H1 (cell line): ENCODE measurements at regions not wholly inside any gene's neighbourhood (a gene's known extent, or its start where the extent isn't known, plus 50 kb on each side); places are given as distances from the start of the nearest gene placed in this dataset.

ENCODE experiments used
- CTCF ChIA-PET: fragments of 300-600 bp; sonication (Branson Sonifier 250); formaldehyde crosslinking; loops from one replicate; lab custom pipeline; 2021; ENCODE audit not compliant: partially characterized antibody; lab: Charles Lee
- POLR2A ChIA-PET: fragments of 300-600 bp; sonication (Branson Sonifier 250); formaldehyde crosslinking; loops from one replicate; lab custom pipeline; 2021; ENCODE audit warnings: inconsistent platforms; ENCODE audit not compliant: partially characterized antibody; lab: Charles Lee
- DNase-seq, 2 experiments: peaks; one replicate each; pipeline versions ENCODE4 v3.0.0 to v3.0.0-alpha.2; 2010 to 2022; ENCODE audit warnings: low spot score in 2 of 2, low read depth in 1 of 2, mixed read lengths in 1 of 2
- FAIRE-seq: peaks from 2 replicates; lab custom pipeline; 2011; peaks lifted over from hg19 to GRCh38; lab: Jason Lieb, UNC
- H2AFZ ChIP-seq: 2 replicates; pipeline ENCODE4 v1.8.1; 2012; ENCODE audit warnings: low read length, inconsistent platforms
- H2AK5ac ChIP-seq: 2 replicates; pipeline ENCODE4 v1.6.1; 2013; ENCODE audit warnings: low read depth, low read length
- H2BK120ac ChIP-seq: replicated peaks from 2 replicates; pipeline ENCODE3; 2013; ENCODE audit warnings: low read depth, low read length, inconsistent platforms
- H2BK12ac ChIP-seq: 2 replicates; pipeline ENCODE4 v1.6.1; 2013; ENCODE audit warnings: low read depth, low read length
- H2BK15ac ChIP-seq: 2 replicates; pipeline ENCODE4 v1.6.1; 2013; ENCODE audit warnings: low read length
- H2BK20ac ChIP-seq: 2 replicates; pipeline ENCODE4 v1.6.1; 2013; ENCODE audit warnings: low read length
- H2BK5ac ChIP-seq: 2 replicates; pipeline ENCODE4 v1.6.1; 2013; ENCODE audit warnings: low read depth, low read length
- H3K14ac ChIP-seq: 2 replicates; pipeline ENCODE4 v1.6.1; 2013; ENCODE audit warnings: inconsistent platforms; ENCODE audit not compliant: insufficient read length
- H3K18ac ChIP-seq: 2 replicates; pipeline ENCODE4 v1.6.1; 2013; ENCODE audit warnings: low read length; ENCODE audit errors: extremely low read depth
- H3K23ac ChIP-seq: 2 replicates; pipeline ENCODE4 v1.6.1; 2013; ENCODE audit warnings: inconsistent platforms; ENCODE audit not compliant: insufficient read length
- H3K23me2 ChIP-seq: 2 replicates; pipeline ENCODE4 v1.6.1; 2013; ENCODE audit warnings: low read depth, low read length
- H3K27ac ChIP-seq: 2 replicates; pipeline ENCODE4 v1.6.1; 2011; ENCODE audit warnings: low read depth, low read length, inconsistent platforms
- H3K27me3 ChIP-seq, 4 experiments: replicated peaks in 1 of 4; 1 replicate in 1 of 4; 2 replicates in 3 of 4; pipeline versions ENCODE4 v1.6.1 to v1.8.1; 2011 to 2013; ENCODE audit warnings: low read length in 3 of 4, mild to moderate bottlenecking in 3 of 4, inconsistent platforms in 2 of 4, mixed read lengths in 2 of 4, moderate library complexity in 1 of 4; ENCODE audit not compliant: control insufficient read depth in 3 of 4, insufficient read depth in 3 of 4; ENCODE audit errors: extremely low read depth in 1 of 4
- H3K36me3 ChIP-seq, 4 experiments: 2 replicates each; pipeline versions ENCODE4 v1.6.1 to v1.8.1; 2011 to 2013; ENCODE audit warnings: mild to moderate bottlenecking in 4 of 4, low read length in 3 of 4, moderate library complexity in 2 of 4, control low read depth in 1 of 4, inconsistent platforms in 1 of 4; ENCODE audit not compliant: insufficient read depth in 4 of 4, control insufficient read depth in 2 of 4
- H3K4ac ChIP-seq: replicated peaks from 2 replicates; pipeline ENCODE3; 2013; ENCODE audit warnings: low read length, low read depth, mixed read lengths, inconsistent platforms; ENCODE audit not compliant: insufficient read length
- H3K4me1 ChIP-seq, 4 experiments: replicated peaks in 1 of 4; 1 replicate in 1 of 4; 2 replicates in 3 of 4; pipeline versions ENCODE4 v1.6.1 to v1.8.1; 2011 to 2013; ENCODE audit warnings: low read length in 3 of 4, inconsistent platforms in 2 of 4, mixed read lengths in 1 of 4; ENCODE audit not compliant: insufficient read depth in 4 of 4, control insufficient read depth in 3 of 4
- H3K4me2 ChIP-seq, 2 experiments: 2 replicates each; pipeline versions ENCODE4 v1.6.1 to v1.8.1; 2011 to 2013; ENCODE audit warnings: low read depth in 2 of 2, low read length in 2 of 2, control low read depth in 1 of 2, inconsistent platforms in 1 of 2, mild to moderate bottlenecking in 1 of 2; ENCODE audit not compliant: insufficient read depth in 1 of 2
- H3K4me3 ChIP-seq, 4 experiments: fragments of 200-600, 300-600 bp in 1 of 4; sonication (generic), shearing (Covaris generic), sonication (Bioruptor Twin) in 1 of 4; 2 replicates each; pipeline versions ENCODE4 v1.5.1 to v1.8.1; 2011 to 2016; ENCODE audit warnings: low read length in 4 of 4, low read depth in 3 of 4, control low read depth in 2 of 4, inconsistent platforms in 2 of 4, mild to moderate bottlenecking in 2 of 4, mixed read lengths in 1 of 4, moderate library complexity in 1 of 4; ENCODE audit not compliant: insufficient read depth in 2 of 4; ENCODE audit errors: extremely low read depth in 1 of 4
- H3K56ac ChIP-seq: replicated peaks from 2 replicates; pipeline ENCODE3; 2013; ENCODE audit warnings: low read depth, mild to moderate bottlenecking, mixed read lengths, low read length, inconsistent platforms; ENCODE audit not compliant: insufficient read length
- H3K79me1 ChIP-seq: 2 replicates; pipeline ENCODE4 v1.6.1; 2013; ENCODE audit warnings: low read depth, low read length, control low read depth
- H3K79me2 ChIP-seq, 2 experiments: 2 replicates each; pipeline versions ENCODE4 v1.6.1 to v1.8.1; 2012 to 2013; ENCODE audit warnings: low read length in 2 of 2, mild to moderate bottlenecking in 2 of 2, inconsistent platforms in 1 of 2; ENCODE audit not compliant: insufficient read depth in 2 of 2, control insufficient read depth in 1 of 2
- H3K9ac ChIP-seq, 4 experiments: replicated peaks in 1 of 4; 1 replicate in 1 of 4; 2 replicates in 3 of 4; pipeline versions ENCODE4 v1.6.1 to v1.8.1; 2011 to 2013; ENCODE audit warnings: low read depth in 3 of 4, low read length in 3 of 4, control low read depth in 2 of 4, mild to moderate bottlenecking in 2 of 4, moderate library complexity in 2 of 4, inconsistent platforms in 1 of 4; ENCODE audit errors: extremely low read depth in 1 of 4
- H3K9me3 ChIP-seq, 2 experiments: 2 replicates each; pipeline versions ENCODE4 v1.6.1 to v1.8.1; 2012 to 2013; ENCODE audit warnings: mild to moderate bottlenecking in 2 of 2, moderate library complexity in 2 of 2, control low read depth in 1 of 2, inconsistent platforms in 1 of 2, low read depth in 1 of 2, low read length in 1 of 2, mixed read lengths in 1 of 2; ENCODE audit not compliant: insufficient read depth in 2 of 2
- H4K20me1 ChIP-seq, 2 experiments: replicated peaks in 1 of 2; 2 replicates each; pipeline versions ENCODE3 to v1.8.1; 2011 to 2013; ENCODE audit warnings: inconsistent platforms in 2 of 2, low read length in 2 of 2, mild to moderate bottlenecking in 1 of 2; ENCODE audit not compliant: insufficient read depth in 2 of 2, control insufficient read depth in 1 of 2
- H4K5ac ChIP-seq: 2 replicates; pipeline ENCODE4 v1.6.1; 2013; ENCODE audit warnings: low read length, low read depth, mixed read lengths, inconsistent platforms; ENCODE audit not compliant: insufficient read length
- H4K8ac ChIP-seq: 2 replicates; pipeline ENCODE4 v1.8.0; 2013; ENCODE audit warnings: mild to moderate bottlenecking, moderate library complexity, low read length, inconsistent platforms; ENCODE audit not compliant: insufficient read depth; ENCODE audit errors: extremely low read depth
- H4K91ac ChIP-seq: replicated peaks from 2 replicates; pipeline ENCODE3; 2013; ENCODE audit warnings: low read length, mixed read lengths, inconsistent platforms; ENCODE audit not compliant: insufficient read length
- MAFK ChIP-seq: IDR thresholded peaks from 2 replicates; pipeline ENCODE4 v1.6.1; 2012; ENCODE audit warnings: low read depth, mild to moderate bottlenecking, improper control_type of control experiment, low read length
- SIN3A ChIP-seq, 2 experiments: IDR thresholded peaks in 1 of 2; conservative IDR thresholded peaks in 1 of 2; 2 replicates each; pipeline ENCODE4 v1.6.1; 2011 to 2012; ENCODE audit warnings: low read length in 2 of 2, improper control_type of control experiment in 1 of 2, low read depth in 1 of 2, mild to moderate bottlenecking in 1 of 2
- SP1 ChIP-seq: IDR thresholded peaks from 2 replicates; pipeline ENCODE4 v1.6.1; 2011; ENCODE audit warnings: low read depth, low read length
- WGBS, 2 experiments: shearing (Covaris generic) in 1 of 2; methylation state at CpG; one replicate each; pipeline versions ENCODE4 v1.1.6 to v1.1.7; 2013 to 2015; ENCODE audit warnings: low lambda C conversion rate in 2 of 2, mixed read lengths in 2 of 2, inconsistent platforms in 1 of 2, low coverage in 1 of 2, missing lambda C conversion rate in 1 of 2; ENCODE audit not compliant: insufficient replicate concordance in 2 of 2, insufficient coverage in 1 of 2, insufficient read length in 1 of 2; ENCODE audit errors: extremely low coverage in 1 of 2, missing lambda C conversion rate in 1 of 2; 5-methylcytosine and 5-hydroxymethylcytosine counted together

- H3K9ac ChIP-seq: no peak overlapping the region
- FAIRE-seq: no peak
- no peak overlapping the region for H3K23ac ChIP-seq
- H3K14ac ChIP-seq: no peak overlapping the region
- no peak overlapping the region for H4K91ac ChIP-seq
- no peak overlapping the region for H2BK5ac ChIP-seq
- H3K79me1 ChIP-seq: no peaks in the 10 kb centered on the region
- no peak overlapping the region for H3K4me3 ChIP-seq
- no peaks in the 10 kb centered on the region for H3K79me2 ChIP-seq
- no peaks in the 10 kb centered on the region for H3K23me2 ChIP-seq
- H2AFZ ChIP-seq: no peak overlapping the region
- H3K4me2 ChIP-seq: no peak overlapping the region
- H3K27ac ChIP-seq: no peak overlapping the region
- H3K4me1 ChIP-seq: no peaks in the 10 kb centered on the region
- no peak overlapping the region for H3K4ac ChIP-seq
- ChIA-PET POLR2A (interaction anchor here (1.2 kb wide), 1 partner anchor 37 kb away, joined by 3 read pairs; no protein-coding TSS in a partner anchor), CTCF (interaction anchor here (0.9 to 2.2 kb wide), 5 partner anchors 9 to 180 kb away, joined by 4 to 6 read pairs (median 5); no protein-coding TSS in a partner anchor)
- H3K18ac ChIP-seq: no peak overlapping the region
- no peaks in the 10 kb centered on the region for H4K20me1 ChIP-seq
- WGBS, 2 experiments: 94% methylated on average over 8 of the region's 8 CpGs; no CpG with 5 or more reads in 1 of the 2 experiments
- no peaks in the 10 kb centered on the region for H3K36me3 ChIP-seq
- TF ChIP-seq SP1 (no peak), SIN3A (conservative IDR thresholded peaks at IDR 0.05 in 1 of 2, IDR thresholded peaks at IDR 0.05 in 1 of 2; ENCODE audit: low read depth in 1 of 2, low read length in 2 of 2) (no peak), MAFK (no peak)
- H2AK5ac ChIP-seq: no peak overlapping the region
- H3K27me3 ChIP-seq: no peaks in the 10 kb centered on the region
- no peak overlapping the region for H4K5ac ChIP-seq
- H2BK12ac ChIP-seq: no peak overlapping the region
- DNase-seq: no peak
- H3K9me3 ChIP-seq: no peaks in the 10 kb centered on the region
- no peak overlapping the region for H4K8ac ChIP-seq
- H2BK120ac ChIP-seq: no peak overlapping the region
- no peak overlapping the region for H2BK15ac ChIP-seq
- H2BK20ac ChIP-seq: no peak overlapping the region
- no peak overlapping the region for H3K56ac ChIP-seq
Measured at GRCh38 chr3:64304828-64305410, 79.7 kb upstream of the PRICKLE2 start.
